ENCODE measurements at regions not wholly inside any gene's neighbourhood (a gene's known extent, or its start where the extent isn't known, plus 50 kb on each side); places are given as distances from the start of the nearest gene placed in this dataset.

DNA sequence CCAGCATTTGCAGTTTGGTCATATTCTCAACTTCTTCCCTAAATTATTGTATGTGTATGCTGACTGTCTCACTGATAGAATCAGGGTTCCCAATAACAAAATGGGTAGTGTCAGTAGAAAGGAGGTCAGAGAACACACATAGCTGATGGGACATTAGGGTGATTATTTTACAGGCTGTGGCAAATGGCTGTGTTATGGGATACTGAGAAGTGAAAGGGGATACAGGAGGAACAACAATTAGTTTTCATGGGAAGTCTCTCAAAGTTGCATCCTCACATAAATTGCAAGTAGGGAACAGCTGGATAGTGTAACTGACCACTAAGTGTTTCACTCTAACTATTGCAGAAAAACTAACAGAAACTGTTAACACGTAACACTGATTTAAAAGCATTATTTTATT lies 1199.3 kb downstream of the PCDH17 start (continued):
- TF ChIP-seq ZBTB33 (IDR thresholded peaks at IDR 0.05; ENCODE audit: borderline replicate concordance, low read depth) = no peak
- TF ChIP-seq ELF1 (IDR thresholded peaks at IDR 0.05) = no peak
- TF ChIP-seq TEAD4 (IDR thresholded peaks at IDR 0.05; ENCODE audit: borderline replicate concordance, insufficient read depth) = no peak
- TF ChIP-seq GABPA (IDR thresholded peaks at IDR 0.05; ENCODE audit: low read depth) = no peak
- no peak for TF ChIP-seq MAX (IDR thresholded peaks at IDR 0.05; ENCODE audit: low read depth)
- no peak for TF ChIP-seq YY1 (IDR thresholded peaks at IDR 0.05; ENCODE audit: low read depth)

DNA sequence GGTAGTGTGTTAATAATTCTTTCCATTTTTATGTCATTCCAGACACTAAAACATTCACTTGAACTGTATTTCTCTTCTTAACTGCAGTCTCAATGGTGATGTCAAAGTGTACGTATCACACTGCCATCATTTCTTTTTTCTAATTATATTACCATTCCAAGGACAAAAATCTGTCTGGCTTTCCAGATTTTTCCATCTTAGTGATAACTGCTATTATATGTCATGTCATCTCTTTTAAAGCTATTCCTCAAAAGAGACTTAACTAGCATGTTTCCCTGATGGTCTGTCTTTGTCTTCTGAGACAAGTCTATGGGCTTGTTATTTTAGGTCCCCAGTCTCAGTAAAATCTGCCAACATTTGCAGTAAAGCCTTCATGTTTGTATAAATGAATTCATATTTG lies 1207.1 kb downstream of the PCDH17 start:
- no peaks in the 10 kb centered on the region for H3K9me2 ChIP-seq
- DNase-seq = no peak
- H3K4me1 ChIP-seq (ENCODE audit: control insufficient read depth in 1 of 2, insufficient read depth in 2 of 2, low read depth in 1 of 2, low read length in 1 of 2) = no peaks in the 10 kb centered on the region
- WGBS (ENCODE audit: low lambda C conversion rate) = 39% methylated on average over 1 of the region's 1 CpG
- POLR2A ChIA-PET = no interaction called here
- CTCF ChIA-PET = no interaction called here
- H4K20me1 ChIP-seq (ENCODE audit: insufficient read depth) = no peaks in the 10 kb centered on the region
- H3K4me3 ChIP-seq (ENCODE audit: low read depth in 2 of 2, low read length in 1 of 2) = no peak overlapping the region
- no peak overlapping the region for H2AFZ ChIP-seq (ENCODE audit: low read depth)
- H3K9me3 ChIP-seq = no peaks in the 10 kb centered on the region
- H3F3A ChIP-seq (replicated peaks; ENCODE audit: insufficient read depth) = no peaks in the 10 kb centered on the region
- no peaks in the 10 kb centered on the region for H3K27me3 ChIP-seq (ENCODE audit: insufficient read depth)
- H3K36me3 ChIP-seq (replicated peaks in 1 of 2; ENCODE audit: control insufficient read depth in 1 of 2, insufficient read depth in 2 of 2, low read length in 1 of 2) = no peaks in the 10 kb centered on the region
- TF ChIP-seq GABPA (IDR thresholded peaks at IDR 0.05; ENCODE audit: low read depth) = no peak
- TF ChIP-seq GATA2 (CRISPR knock-in tag; IDR thresholded peaks at IDR 0.05) = no peak
- no peak for TF ChIP-seq FOXJ3 (CRISPR knock-in tag; IDR thresholded peaks at IDR 0.05)
- no peak for TF ChIP-seq TEAD4 (IDR thresholded peaks at IDR 0.05; ENCODE audit: borderline replicate concordance, insufficient read depth)
- TF ChIP-seq FOSL2 (IDR thresholded peaks at IDR 0.05; ENCODE audit: borderline replicate concordance, low read depth) = no peak
- TF ChIP-seq RXRA (IDR thresholded peaks at IDR 0.05; ENCODE audit: borderline replicate concordance, low read depth) = no peak
- TF ChIP-seq, protein P1, sequence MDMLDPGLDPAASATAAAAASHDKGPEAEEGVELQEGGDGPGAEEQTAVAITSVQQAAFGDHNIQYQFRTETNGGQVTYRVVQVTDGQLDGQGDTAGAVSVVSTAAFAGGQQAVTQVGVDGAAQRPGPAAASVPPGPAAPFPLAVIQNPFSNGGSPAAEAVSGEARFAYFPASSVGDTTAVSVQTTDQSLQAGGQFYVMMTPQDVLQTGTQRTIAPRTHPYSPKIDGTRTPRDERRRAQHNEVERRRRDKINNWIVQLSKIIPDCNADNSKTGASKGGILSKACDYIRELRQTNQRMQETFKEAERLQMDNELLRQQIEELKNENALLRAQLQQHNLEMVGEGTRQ (IDR thresholded peaks at IDR 0.05; ENCODE audit: borderline replicate concordance, low read depth, low read length) = no peak
- TF ChIP-seq CTCF (IDR thresholded peaks at IDR 0.05) = no peak
- TF ChIP-seq NFIC (IDR thresholded peaks at IDR 0.05; ENCODE audit: borderline replicate concordance) = no peak
- TF ChIP-seq CHD2 (IDR thresholded peaks at IDR 0.05; ENCODE audit: low read length, partially characterized antibody) = no peak
- TF ChIP-seq RFX5 (IDR thresholded peaks at IDR 0.05; ENCODE audit: low read length) = no peak
- no peak for TF ChIP-seq JUND (IDR thresholded peaks at IDR 0.05)
- no peak for TF ChIP-seq SIN3A (IDR thresholded peaks at IDR 0.05; ENCODE audit: borderline replicate concordance, low read depth, low read length)
- TF ChIP-seq ZBTB33 (IDR thresholded peaks at IDR 0.05; ENCODE audit: borderline replicate concordance, low read depth) = no peak
- no peak for TF ChIP-seq PBX3 (IDR thresholded peaks at IDR 0.05)
- no peak overlapping the region for H3K4me2 ChIP-seq
- H3K27ac ChIP-seq (ENCODE audit: low read depth in 2 of 2, low read length in 1 of 2) = no peak overlapping the region
- H3K9ac ChIP-seq = no peak overlapping the region
- H3K79me2 ChIP-seq (ENCODE audit: insufficient read depth) = no peaks in the 10 kb centered on the region
